NOMO-1 treated with dmso at 0.1 percent for 144 hours (cell line): ENCODE measurements at regions not wholly inside any gene's neighbourhood (a gene's known extent, or its start where the extent isn't known, plus 50 kb on each side); places are given as distances from the start of the nearest gene placed in this dataset.
"Not testable (repeated sequence)": the region's sequence is repeated elsewhere in the genome, so short reads cannot be mapped to it uniquely, and the experiment has no call there.

Source experiments
- DNase-seq: peaks from one replicate; lab custom pipeline; 2025; ENCODE audit not compliant: unreplicated experiment; lab: John Stamatoyannopoulos, UW

DNA sequence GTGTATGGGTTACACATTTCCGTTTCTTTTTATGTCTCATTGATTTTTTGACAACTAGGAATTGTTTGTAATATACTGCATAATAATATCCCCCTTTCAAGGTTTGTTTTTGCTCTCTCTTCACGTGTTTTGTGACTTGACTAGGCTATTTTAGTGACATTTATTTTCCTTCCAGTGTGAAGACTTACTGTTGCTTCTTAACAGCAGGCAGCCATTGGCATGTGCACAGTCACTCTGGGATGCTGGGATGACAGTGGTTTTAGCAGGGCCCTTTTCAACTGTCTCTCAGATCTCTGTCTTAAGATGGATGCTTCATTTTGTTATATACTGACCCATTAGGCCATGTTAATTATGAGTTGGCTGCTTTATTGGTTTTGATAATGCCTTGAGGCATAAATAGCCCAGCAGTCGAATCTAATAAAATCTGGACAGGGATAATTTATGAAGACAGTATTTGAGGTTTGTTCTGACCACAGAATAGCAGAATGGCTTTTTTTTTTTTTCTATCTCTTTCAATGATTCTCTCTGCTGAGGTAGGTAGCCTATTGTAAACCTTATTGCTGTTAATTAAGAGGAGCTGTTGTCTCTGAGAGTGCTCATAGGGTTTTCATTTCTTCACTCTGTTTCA lies 536.0 kb downstream of the GABRG2 start:
- DNase-seq = no peak

DNA sequence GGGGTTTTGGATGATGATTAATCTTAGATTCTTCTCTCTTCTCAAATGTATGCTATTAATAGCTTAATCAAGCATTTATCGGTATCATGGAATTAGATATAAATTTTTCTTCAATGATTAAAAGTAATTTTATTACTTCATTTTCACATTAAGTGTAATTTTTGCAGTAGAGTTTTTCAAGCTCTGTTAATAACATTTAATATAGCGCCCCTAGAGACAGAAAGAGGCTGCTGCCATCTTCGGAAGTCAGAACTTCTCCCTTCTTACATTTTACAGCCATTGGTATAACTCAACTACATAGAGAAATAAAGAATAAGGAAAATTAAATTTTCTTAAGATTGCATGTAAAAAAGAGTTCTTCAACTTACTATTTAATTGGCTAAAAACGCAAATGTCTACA lies 540.3 kb downstream of the GABRG2 start:
- no peak for DNase-seq

DNA sequence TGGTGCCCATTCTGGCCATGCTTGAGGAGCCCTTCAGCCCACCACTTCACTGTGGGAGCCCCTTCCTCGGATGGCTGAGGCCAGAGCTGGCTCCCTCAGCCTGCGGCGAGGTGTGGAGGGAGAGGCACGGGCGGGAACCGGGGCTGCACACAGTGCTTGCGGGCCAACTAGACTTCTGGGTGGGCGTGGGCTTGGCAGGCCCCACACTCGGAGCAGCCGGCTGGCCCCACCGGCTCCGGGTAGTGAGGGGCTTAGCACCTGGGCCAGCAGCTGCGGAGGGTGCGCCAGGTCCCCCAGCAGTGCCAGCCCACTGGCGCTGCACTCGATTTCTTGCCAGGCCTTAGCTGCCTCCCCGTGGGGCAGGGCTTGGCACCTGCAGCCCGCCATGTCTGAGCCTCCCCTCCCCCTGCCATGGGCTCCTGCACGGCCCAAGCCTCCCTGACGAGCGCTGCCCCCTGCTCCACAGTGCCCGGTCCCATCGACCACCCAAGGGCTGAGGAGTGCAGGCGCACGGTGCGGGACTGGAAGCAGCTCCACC lies 554.2 kb downstream of the GABRG2 start:
- DNase-seq = not testable (repeated sequence)

DNA sequence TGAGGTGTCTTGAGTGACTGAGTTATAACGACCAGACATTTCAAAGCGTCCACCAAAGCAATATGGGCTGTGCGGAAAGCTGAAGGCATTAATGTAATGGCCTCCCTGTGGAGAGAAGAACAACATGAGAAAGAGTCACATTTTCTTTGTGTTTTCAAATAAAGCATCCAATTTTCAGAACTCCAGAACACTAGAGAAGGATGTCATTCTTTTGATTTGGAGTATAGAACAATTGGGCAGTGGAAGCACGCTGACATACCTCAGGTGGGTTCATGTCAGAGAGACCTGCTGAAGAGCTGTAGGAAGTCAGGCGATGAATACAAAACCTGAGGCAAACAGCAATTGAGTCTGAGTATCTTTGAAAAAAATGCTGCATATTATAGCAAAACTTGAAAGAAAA lies 556.5 kb downstream of the GABRG2 start:
- no peak for DNase-seq

GRCh38 chr5:162637481-162637880 lies 569.9 kb downstream of the GABRG2 start:
- DNase-seq = no peak

- no peak for DNase-seq
Measured at GRCh38 chr5:162638849-162639248, 571.3 kb downstream of the GABRG2 start.

DNA sequence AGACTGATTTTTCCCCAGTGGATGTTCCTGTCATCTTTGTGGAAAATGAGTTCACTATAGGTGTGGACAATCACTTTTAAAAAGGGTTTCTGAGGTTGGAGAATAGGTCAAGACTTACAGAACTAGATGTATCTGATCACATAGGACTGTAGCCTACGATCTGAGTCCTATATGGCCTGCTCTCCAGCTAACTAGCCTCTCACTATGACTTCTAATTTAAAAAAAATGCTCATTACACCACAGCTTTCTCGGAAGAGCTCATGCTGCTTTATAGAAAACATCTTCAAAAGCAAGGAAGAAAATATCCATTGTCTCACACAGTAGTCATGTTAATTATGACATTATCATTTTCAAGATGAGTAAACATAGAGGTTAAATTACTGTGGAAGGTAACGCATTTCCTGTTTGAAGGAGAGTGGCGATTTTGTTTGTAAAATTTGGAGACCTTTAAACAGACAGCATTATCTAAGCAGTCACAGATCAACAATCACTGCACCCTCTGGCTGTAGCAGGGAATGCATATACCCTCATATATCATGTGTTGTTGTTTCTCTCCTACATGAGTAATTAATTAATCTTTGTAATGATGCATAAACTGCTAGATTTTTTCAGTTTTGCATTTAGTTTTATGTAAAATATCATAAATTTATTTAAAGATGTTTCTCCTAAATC lies 573.7 kb downstream of the GABRG2 start:
- no peak for DNase-seq

GRCh38 chr5:162654661-162655405 lies 587.3 kb downstream of the GABRG2 start:
- DNase-seq = no peak

GRCh38 chr5:162657076-162657475 lies 589.5 kb downstream of the GABRG2 start:
- DNase-seq = no peak

- DNase-seq = no peak
Measured at GRCh38 chr5:162664846-162665245, 597.3 kb downstream of the GABRG2 start.

GRCh38 chr5:162668926-162669325 lies 601.4 kb downstream of the GABRG2 start:
- no peak for DNase-seq

- DNase-seq = no peak
Measured at GRCh38 chr5:162672061-162672460, 604.5 kb downstream of the GABRG2 start.

GRCh38 chr5:162683284-162683683 lies 615.7 kb downstream of the GABRG2 start:
- peak; percentile 72 for DNase-seq

DNA sequence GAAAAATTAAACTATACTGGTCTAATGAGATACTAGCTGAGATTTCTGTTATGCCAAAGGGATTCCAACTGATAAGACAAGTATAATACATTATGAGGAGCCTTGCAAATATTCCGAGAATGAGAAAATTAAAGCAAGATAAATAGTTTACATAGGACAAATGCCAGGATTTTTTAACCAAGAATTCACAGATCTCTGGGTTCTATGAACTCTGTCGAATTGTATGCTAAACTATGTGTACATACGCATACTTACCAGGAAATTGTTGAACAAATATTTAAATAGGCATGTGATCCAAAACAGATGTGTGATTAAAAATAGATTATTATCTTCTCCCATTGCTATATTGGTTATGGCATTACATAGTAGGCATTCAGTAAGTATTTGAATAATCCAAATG lies 616.6 kb downstream of the GABRG2 start:
- no peak for DNase-seq

- DNase-seq = no peak
Measured at GRCh38 chr5:162685302-162685701, 617.7 kb downstream of the GABRG2 start.

DNA sequence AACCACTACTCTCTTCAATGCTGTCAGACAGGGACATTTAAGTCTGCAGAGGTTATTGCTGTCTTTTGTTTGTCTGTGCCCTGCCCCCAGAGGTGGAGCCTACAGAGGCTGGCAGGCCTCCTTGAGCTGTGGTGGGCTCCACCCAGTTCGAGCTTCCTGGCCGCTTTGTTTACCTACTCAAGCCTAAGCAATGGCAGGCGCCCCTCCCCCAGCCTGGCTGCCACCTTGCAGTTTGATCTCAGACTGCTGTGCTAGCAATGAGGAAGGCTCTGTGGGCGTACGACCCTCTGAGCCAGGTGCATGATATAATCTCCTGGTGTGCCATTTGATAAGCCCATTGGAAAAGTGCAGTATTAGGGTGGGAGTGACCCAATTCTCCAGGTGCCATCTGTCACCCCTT lies 628.7 kb downstream of the GABRG2 start:
- DNase-seq = not testable (repeated sequence)

DNA sequence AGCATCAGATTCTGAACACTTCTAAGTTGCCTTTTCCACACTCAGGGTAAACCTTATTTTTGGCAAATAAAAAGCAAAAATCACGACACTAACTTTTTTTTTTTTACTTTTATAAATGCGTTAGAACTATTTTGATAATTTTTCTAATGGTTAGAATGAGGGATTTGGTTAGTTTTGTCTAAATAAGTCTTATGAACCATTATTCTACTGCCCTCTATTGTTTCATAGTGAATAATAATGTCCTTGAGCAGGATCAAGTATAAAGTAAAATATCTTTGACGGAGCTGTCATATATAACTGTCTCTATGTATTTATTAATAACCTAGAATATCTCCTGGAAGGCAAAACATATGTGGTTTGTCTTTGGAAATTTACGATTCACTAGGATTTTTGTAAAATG lies 631.8 kb downstream of the GABRG2 start:
- no peak for DNase-seq

DNA sequence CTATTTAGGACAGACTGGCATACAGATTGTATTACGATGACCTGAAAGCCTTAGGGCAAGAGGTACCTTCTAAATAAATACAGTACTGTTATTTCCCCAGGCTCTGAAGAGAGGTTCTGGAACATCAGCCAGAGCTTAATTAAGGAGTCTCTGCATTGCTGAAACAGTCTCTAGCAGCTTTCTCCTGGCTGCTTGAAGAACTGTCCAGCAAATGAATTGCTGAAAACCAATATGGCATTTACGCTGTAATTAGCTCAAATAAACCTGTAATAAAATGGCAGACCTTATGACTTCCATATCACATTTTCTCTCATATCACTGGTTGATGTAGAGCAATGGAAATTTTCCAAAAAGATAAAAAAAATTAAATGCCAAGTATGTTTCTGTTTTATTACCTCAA lies 636.3 kb downstream of the GABRG2 start:
- DNase-seq = no peak

DNA sequence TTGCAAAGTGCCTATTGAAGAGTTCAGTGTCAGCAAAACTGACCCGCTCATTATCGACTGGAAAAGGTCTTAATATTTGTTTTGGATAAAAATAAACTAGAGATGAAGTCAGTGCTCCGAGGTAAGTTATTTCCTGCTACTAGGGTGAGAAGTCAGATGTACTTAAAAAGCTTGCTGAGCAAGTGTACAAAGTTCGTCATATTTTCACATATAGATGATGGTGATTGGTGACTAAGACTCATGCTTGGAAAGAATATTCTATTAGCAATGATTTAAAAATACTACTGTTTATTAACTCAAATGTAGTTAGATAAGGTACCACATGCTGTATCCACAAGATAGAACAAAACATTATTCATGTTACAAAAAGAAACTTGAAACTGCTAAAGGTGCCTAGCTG lies 643.7 kb downstream of the GABRG2 start:
- DNase-seq = no peak

GRCh38 chr5:162719720-162720119 lies 652.1 kb downstream of the GABRG2 start:
- DNase-seq = no peak

- no peak for DNase-seq
Measured at GRCh38 chr5:162721125-162721524, 653.6 kb downstream of the GABRG2 start.

- DNase-seq = no peak
Measured at GRCh38 chr5:162752612-162753011, 684.8 kb upstream of the CCNG1 start.
